ENCODE measurements at regions not wholly inside any gene's neighbourhood (a gene's known extent, or its start where the extent isn't known, plus 50 kb on each side); places are given as distances from the start of the nearest gene placed in this dataset.

GRCh38 chr9:12191630-12192029 lies 501.6 kb upstream of the TYRP1 start:
- H3K4me1 Mint-ChIP-seq = no peaks in the 10 kb centered on the region
- no peak for DNase-seq
- CTCF ChIA-PET = no interaction called here
- no peak overlapping the region for H3K4me3 Mint-ChIP-seq
- no peaks in the 10 kb centered on the region for H3K36me3 Mint-ChIP-seq
- peaks cover 15% of the 10 kb centered on the region for H3K9me3 Mint-ChIP-seq (ENCODE audit: low read depth)
- no peak for ATAC-seq
- no peak overlapping the region for H3K27ac Mint-ChIP-seq
- H3K27me3 Mint-ChIP-seq = no peaks in the 10 kb centered on the region

- H3K27me3 Mint-ChIP-seq = no peaks in the 10 kb centered on the region
Observed at GRCh38 chr9:12194731-12195130, 498.5 kb upstream of the TYRP1 start.

DNA sequence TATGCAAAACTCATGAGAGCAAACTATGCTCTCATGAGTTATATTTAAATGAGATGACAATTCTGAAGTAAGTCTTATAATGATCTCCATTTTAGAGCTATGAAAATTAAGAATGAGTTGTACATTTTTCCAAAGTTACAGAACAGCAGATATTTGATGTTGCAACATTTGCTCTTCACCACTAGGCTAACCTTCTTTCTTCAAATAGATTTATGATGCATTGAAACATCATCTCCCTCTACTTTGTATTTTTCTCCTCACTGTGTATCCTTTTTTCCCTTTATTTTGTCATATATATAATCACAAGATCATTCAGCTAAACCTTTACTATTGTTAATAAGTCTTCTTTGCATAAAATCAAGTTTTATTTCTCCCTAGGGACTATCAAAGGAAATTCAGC lies 497.7 kb upstream of the TYRP1 start:
- DNase-seq (no peak), ATAC-seq (no peak)
- peaks cover 8% of the 10 kb centered on the region for H3K9me3 Mint-ChIP-seq (ENCODE audit: low read depth)
- no peak overlapping the region for H3K4me3 Mint-ChIP-seq
- CTCF ChIA-PET = no interaction called here
- H3K4me1 Mint-ChIP-seq = no peaks in the 10 kb centered on the region
- no peaks in the 10 kb centered on the region for H3K27me3 Mint-ChIP-seq
- H3K27ac Mint-ChIP-seq = no peak overlapping the region
- no peaks in the 10 kb centered on the region for H3K36me3 Mint-ChIP-seq

More at GRCh38 chr9:12194731-12195130, 498.5 kb upstream of the TYRP1 start:
- H3K27ac Mint-ChIP-seq = no peak overlapping the region
- H3K4me3 Mint-ChIP-seq = no peak overlapping the region
- DNase-seq (no peak), ATAC-seq (no peak)
- peaks cover 5% of the 10 kb centered on the region for H3K9me3 Mint-ChIP-seq (ENCODE audit: low read depth)
- no peaks in the 10 kb centered on the region for H3K4me1 Mint-ChIP-seq
- CTCF ChIA-PET = no interaction called here
- no peaks in the 10 kb centered on the region for H3K36me3 Mint-ChIP-seq

DNA sequence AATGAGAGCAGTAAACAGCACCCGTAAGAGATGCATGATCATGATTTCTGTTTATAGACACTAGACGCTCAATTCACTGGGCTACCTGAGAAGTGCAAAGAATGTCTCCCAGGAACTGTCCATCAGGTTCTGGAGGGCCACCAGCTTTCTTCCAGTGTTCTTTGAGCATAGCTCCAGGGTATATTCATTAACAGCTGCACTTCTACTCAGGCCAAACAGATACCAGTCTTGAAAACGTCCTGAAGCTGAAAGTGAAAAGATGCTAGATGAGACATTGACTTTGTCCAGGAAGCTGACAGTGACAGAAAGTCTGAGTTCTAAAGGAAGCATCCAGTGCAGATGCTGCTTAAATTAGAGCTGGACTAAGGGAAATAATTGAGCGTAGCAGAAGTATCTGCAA lies 488.7 kb upstream of the TYRP1 start:
- peaks cover 18% of the 10 kb centered on the region for H3K9me3 Mint-ChIP-seq (ENCODE audit: low read depth)
- CTCF ChIA-PET = no interaction called here
- H3K27ac Mint-ChIP-seq = no peak overlapping the region
- no peaks in the 10 kb centered on the region for H3K4me1 Mint-ChIP-seq
- H3K27me3 Mint-ChIP-seq = no peaks in the 10 kb centered on the region
- no peak for DNase-seq
- H3K36me3 Mint-ChIP-seq = no peaks in the 10 kb centered on the region
- ATAC-seq = no peak
- no peak overlapping the region for H3K4me3 Mint-ChIP-seq

DNA sequence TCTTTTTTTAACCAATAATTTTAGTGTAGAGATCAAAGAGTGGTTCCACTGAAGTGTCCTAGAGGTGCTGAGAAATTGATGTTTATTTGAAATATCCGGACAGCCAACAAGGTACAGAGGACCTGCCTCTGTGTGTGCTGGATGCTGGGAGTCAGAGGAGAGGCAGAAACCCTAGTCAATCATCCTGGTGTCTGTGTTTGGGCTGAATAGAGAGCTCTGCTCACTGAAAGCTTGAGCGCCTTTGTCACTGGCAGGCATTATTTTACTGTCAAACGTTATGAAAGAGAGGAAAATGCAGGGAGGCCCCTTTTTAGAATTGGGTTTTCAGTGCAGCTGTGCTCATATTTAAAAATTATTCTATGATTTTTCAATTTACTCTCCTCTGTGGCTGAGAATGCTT lies 480.3 kb upstream of the TYRP1 start:
- CTCF ChIA-PET = no interaction called here
- no peaks in the 10 kb centered on the region for H3K4me1 Mint-ChIP-seq
- no peaks in the 10 kb centered on the region for H3K36me3 Mint-ChIP-seq
- H3K4me3 Mint-ChIP-seq = no peak overlapping the region
- DNase-seq (no peak), ATAC-seq (no peak)
- peaks cover 12% of the 10 kb centered on the region for H3K9me3 Mint-ChIP-seq (ENCODE audit: low read depth)
- H3K27me3 Mint-ChIP-seq = no peaks in the 10 kb centered on the region
- H3K27ac Mint-ChIP-seq = no peak overlapping the region

DNA sequence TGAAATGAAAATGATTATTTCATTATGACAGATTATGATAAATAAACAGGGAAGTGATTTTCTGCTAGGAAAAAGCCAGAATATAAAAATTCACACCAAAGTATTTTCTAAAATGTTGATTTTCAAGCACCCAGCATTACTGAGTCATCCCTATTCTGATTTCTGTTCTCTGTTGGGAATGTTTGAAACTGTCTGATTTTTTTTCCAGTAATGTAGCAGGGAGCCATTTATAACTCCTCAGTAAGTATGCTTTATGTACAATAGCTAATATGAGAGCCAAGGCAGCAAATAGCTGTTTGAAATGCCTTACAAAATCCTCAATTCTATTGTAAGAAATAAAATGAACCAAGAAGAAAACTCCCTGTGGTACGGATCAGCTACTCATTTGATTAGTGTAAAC lies 471.7 kb upstream of the TYRP1 start:
- DNase-seq (no peak), ATAC-seq (no peak)
- H3K27ac Mint-ChIP-seq = no peak overlapping the region
- no peaks in the 10 kb centered on the region for H3K4me1 Mint-ChIP-seq
- H3K9me3 Mint-ChIP-seq (ENCODE audit: low read depth) = no peaks in the 10 kb centered on the region
- no peak overlapping the region for H3K4me3 Mint-ChIP-seq
- no peaks in the 10 kb centered on the region for H3K27me3 Mint-ChIP-seq
- no peaks in the 10 kb centered on the region for H3K36me3 Mint-ChIP-seq
- CTCF ChIA-PET = no interaction called here

- H3K36me3 Mint-ChIP-seq = no peaks in the 10 kb centered on the region
- peaks cover 5% of the 10 kb centered on the region for H3K9me3 Mint-ChIP-seq (ENCODE audit: low read depth)
- CTCF ChIA-PET = no interaction called here
- H3K4me3 Mint-ChIP-seq = no peak overlapping the region
- no peak for ATAC-seq
- no peaks in the 10 kb centered on the region for H3K4me1 Mint-ChIP-seq
- no peaks in the 10 kb centered on the region for H3K27me3 Mint-ChIP-seq
- no peak for DNase-seq
- H3K27ac Mint-ChIP-seq = no peak overlapping the region
Observed at GRCh38 chr9:12224449-12224848, 468.7 kb upstream of the TYRP1 start.

DNA sequence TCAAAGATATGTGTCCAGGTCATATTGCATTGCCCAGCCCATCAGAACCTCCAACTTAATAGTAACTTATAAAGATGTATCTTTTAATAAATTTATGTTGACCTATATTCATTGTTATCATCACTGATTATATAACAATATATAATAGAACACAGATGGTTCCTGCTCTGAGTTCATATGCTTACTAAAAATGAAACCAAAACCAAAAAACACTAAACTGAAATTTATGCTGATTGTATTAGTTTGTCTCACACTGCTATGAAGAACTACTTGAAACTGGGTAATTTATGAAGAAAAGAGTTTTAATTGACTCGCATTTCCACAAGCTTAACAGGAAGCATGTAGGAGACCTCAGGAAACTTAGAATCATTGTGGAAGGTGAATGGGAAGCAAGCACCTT lies 462.5 kb upstream of the TYRP1 start:
- H3K4me1 Mint-ChIP-seq = peaks cover 2% of the 10 kb centered on the region
- H3K9me3 Mint-ChIP-seq (ENCODE audit: low read depth) = peaks cover 8% of the 10 kb centered on the region
- no peak overlapping the region for H3K4me3 Mint-ChIP-seq
- DNase-seq (no peak), ATAC-seq (no peak)
- H3K36me3 Mint-ChIP-seq = no peaks in the 10 kb centered on the region
- no peaks in the 10 kb centered on the region for H3K27me3 Mint-ChIP-seq
- no peak overlapping the region for H3K27ac Mint-ChIP-seq
- CTCF ChIA-PET = no interaction called here

GRCh38 chr9:12231832-12232231 lies 461.4 kb upstream of the TYRP1 start:
- Mint-ChIP-seq H3K27ac (no peak overlapping the region), H3K36me3 (no peaks in the 10 kb centered on the region), H3K4me3 (no peak overlapping the region), H3K9me3 (ENCODE audit: low read depth) (peaks cover 8% of the 10 kb centered on the region), H3K27me3 (no peaks in the 10 kb centered on the region), H3K4me1 (peaks cover 2% of the 10 kb centered on the region)
- DNase-seq (no peak), ATAC-seq (no peak)
- CTCF ChIA-PET = no interaction called here

DNA sequence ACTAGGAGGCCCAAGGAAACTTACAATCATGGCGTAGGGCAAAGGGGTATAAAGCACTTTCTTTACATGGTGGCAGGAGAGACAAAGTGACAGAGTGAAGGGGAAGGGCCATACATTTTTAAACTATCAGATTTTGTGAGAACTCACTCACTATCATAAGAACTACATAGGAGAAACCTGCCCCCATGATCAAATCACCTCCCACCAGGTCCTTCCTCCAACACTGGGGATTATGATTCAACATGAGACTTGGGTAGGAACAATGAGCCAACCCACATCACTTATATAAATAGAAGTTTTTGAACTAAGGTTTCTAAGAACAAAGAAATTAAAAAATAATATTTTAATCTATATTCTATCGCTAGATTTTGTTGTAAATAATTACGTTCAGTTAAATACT lies 460.3 kb upstream of the TYRP1 start:
- CTCF ChIA-PET = no interaction called here
- Mint-ChIP-seq H3K36me3 (no peaks in the 10 kb centered on the region), H3K27me3 (no peaks in the 10 kb centered on the region), H3K4me3 (no peak overlapping the region), H3K27ac (no peak overlapping the region), H3K4me1 (peaks cover 2% of the 10 kb centered on the region), H3K9me3 (ENCODE audit: low read depth) (peaks cover 9% of the 10 kb centered on the region)
- ATAC-seq = no peak
- DNase-seq = no peak

DNA sequence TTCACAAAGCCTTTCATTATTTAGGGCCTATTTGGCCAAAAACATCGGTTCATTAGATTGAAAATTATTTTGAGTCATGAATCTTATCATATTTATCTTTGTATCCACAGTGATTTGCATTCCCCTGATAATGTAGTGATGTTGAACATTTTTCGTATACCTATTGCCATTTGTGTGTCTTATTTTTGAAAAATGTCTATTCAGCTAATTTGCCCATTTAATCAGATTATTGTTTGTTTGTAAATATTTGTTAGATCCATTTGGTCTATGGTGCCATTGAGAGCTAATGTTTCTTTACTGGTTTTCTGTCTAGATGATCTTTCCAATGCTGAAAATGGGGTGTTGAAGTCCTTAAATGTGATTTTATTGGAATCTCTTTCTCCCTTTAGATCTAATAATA lies 439.2 kb upstream of the TYRP1 start:
- Mint-ChIP-seq H3K4me3 (no peak overlapping the region), H3K4me1 (no peaks in the 10 kb centered on the region), H3K27me3 (no peaks in the 10 kb centered on the region), H3K27ac (no peak overlapping the region), H3K36me3 (no peaks in the 10 kb centered on the region), H3K9me3 (ENCODE audit: low read depth) (peaks cover 17% of the 10 kb centered on the region)
- CTCF ChIA-PET = no interaction called here
- ATAC-seq (no peak), DNase-seq (no peak)

GRCh38 chr9:12266758-12267157 lies 426.4 kb upstream of the TYRP1 start:
- Mint-ChIP-seq H3K27me3 (no peaks in the 10 kb centered on the region), H3K4me3 (no peak overlapping the region), H3K9me3 (ENCODE audit: low read depth) (peaks cover 31% of the 10 kb centered on the region), H3K27ac (no peak overlapping the region), H3K36me3 (no peaks in the 10 kb centered on the region), H3K4me1 (no peaks in the 10 kb centered on the region)
- no peak for DNase-seq
- CTCF ChIA-PET = no interaction called here
- no peak for ATAC-seq

- Mint-ChIP-seq H3K4me3 (no peak overlapping the region), H3K27me3 (no peaks in the 10 kb centered on the region)
- CTCF ChIA-PET = no interaction called here
Observed at GRCh38 chr9:12271421-12271891, 421.7 kb upstream of the TYRP1 start.

DNA sequence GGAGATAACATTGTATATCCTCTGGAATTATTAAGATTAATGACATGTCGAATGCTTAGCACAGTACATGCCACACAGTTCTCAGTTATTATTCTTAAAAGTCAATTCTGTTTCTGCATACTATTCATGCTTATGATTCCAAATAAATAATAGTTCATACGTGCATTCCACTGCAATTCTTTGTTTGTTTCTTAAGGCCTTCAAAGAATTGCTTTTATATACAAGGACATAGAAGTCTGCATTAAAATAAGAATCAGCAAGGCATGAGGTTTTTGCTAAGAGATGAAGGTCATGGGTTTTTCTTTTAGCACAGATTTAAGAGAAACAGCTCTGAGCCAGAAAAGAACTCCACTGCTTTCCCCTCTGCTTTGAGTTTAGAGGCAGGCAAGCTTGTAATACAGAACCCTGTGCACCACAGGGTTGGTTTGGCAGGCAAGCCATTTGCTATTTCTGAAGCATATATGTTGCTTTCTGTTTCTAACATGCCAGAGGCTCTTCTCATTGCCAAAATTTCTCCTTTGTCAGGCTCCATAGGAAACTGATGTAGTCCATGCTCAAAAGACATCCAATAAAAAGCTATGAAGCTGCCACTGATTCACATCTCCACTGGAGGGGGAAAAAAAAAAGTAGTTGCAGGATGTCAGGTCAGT lies 420.6 kb upstream of the TYRP1 start:
- Mint-ChIP-seq H3K4me1 (no peaks in the 10 kb centered on the region), H3K27ac (no peak overlapping the region), H3K27me3 (no peaks in the 10 kb centered on the region), H3K4me3 (no peak overlapping the region), H3K9me3 (ENCODE audit: low read depth) (peaks cover 41% of the 10 kb centered on the region), H3K36me3 (no peaks in the 10 kb centered on the region)
- ATAC-seq (no peak), DNase-seq (no peak)
- CTCF ChIA-PET = no interaction called here

More at GRCh38 chr9:12271421-12271891, 421.7 kb upstream of the TYRP1 start:
- Mint-ChIP-seq H3K4me1 (no peaks in the 10 kb centered on the region), H3K9me3 (ENCODE audit: low read depth) (peaks cover 38% of the 10 kb centered on the region), H3K27ac (no peak overlapping the region), H3K36me3 (no peaks in the 10 kb centered on the region)
- ATAC-seq (no peak), DNase-seq (no peak)

DNA sequence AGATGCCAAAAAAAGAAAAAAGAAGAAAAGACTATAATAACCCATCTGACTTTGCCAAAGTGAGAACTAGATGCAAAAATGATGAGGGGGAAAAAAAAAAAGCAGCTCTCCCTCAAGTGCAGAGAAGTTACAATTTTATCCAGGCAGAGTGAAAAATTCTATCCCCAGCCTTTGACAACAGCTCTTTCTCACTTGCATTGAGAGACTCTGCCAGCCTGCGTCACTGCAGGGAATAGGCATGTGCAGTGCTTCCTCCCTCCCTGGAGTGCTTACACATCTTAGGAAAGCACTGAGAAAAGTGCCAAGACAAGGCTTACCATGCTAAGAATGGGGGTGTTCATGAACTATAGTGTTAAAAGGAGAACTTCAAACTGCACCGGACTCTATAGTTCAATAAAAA lies 418.6 kb upstream of the TYRP1 start:
- H3K27ac Mint-ChIP-seq = no peak overlapping the region
- no peak overlapping the region for H3K4me3 Mint-ChIP-seq
- ATAC-seq = no peak
- H3K36me3 Mint-ChIP-seq = no peaks in the 10 kb centered on the region
- CTCF ChIA-PET = no interaction called here
- peaks cover 32% of the 10 kb centered on the region for H3K9me3 Mint-ChIP-seq (ENCODE audit: low read depth)
- H3K4me1 Mint-ChIP-seq = no peaks in the 10 kb centered on the region
- no peaks in the 10 kb centered on the region for H3K27me3 Mint-ChIP-seq
- no peak for DNase-seq

All from activated CD8-positive, alpha-beta memory T cell treated with anti-CD3 and anti-CD28 coated beads, Interleukin-2, amount 10 ng/mL, durations not matched to agents 7 days and 5 days (primary cell).